HepG2 (cell line): ENCODE measurements at regions not wholly inside any gene's neighbourhood (a gene's known extent, or its start where the extent isn't known, plus 50 kb on each side); places are given as distances from the start of the nearest gene placed in this dataset.
A peak's percentile ranks its signal among the peaks of the same experiment; 100 is the strongest.

Source experiments
- E2F2 ChIP-seq: sonication (generic); formaldehyde crosslinking; IDR thresholded peaks from 2 replicates; pipeline ENCODE4 v1.4.0; 2020; ENCODE audit warnings: missing genetic modification reagents, borderline replicate concordance
- ELF3 ChIP-seq: IDR thresholded peaks from 2 replicates; pipeline ENCODE4 v1.6.1; 2016; ENCODE audit warnings: missing genetic modification reagents, missing compliant biosample characterization
- EP300 ChIP-seq, 3 experiments: sonication (generic) in 1 of 3; formaldehyde crosslinking in 1 of 3; IDR thresholded peaks; 2 replicates each; pipeline versions ENCODE4 v1.5.1 to v1.6.1; 2011 to 2020; ENCODE audit warnings: low read depth in 2 of 3, low read length in 2 of 3, borderline replicate concordance in 1 of 3, improper control_type of control experiment in 1 of 3, mild to moderate bottlenecking in 1 of 3, missing genetic modification reagents in 1 of 3, moderate library complexity in 1 of 3
- ETV5 ChIP-seq: IDR thresholded peaks from 2 replicates; pipeline ENCODE4 v1.6.1; 2018; ENCODE audit warnings: missing biosample characterization, missing genetic modification reagents, inconsistent platforms, borderline replicate concordance
- GATAD2A ChIP-seq: IDR thresholded peaks from 2 replicates; pipeline ENCODE4 v1.6.1; 2016
- GFI1 ChIP-seq: sonication (generic); formaldehyde crosslinking; IDR thresholded peaks from 2 replicates; pipeline ENCODE4 v1.5.0; 2020; ENCODE audit warnings: missing genetic modification reagents, mild to moderate bottlenecking, borderline replicate concordance
- HDAC1 ChIP-seq: sonication (generic); formaldehyde crosslinking; IDR thresholded peaks from 2 replicates; pipeline ENCODE4 v1.5.1; 2020; ENCODE audit warnings: mild to moderate bottlenecking, missing genetic modification reagents
- HNF4G ChIP-seq, 2 experiments: sonication (generic) in 1 of 2; formaldehyde crosslinking in 1 of 2; IDR thresholded peaks; 2 replicates each; pipeline versions ENCODE4 v1.4.0 to v1.6.1; 2011 to 2020; ENCODE audit warnings: borderline replicate concordance in 2 of 2, low read depth in 2 of 2, mild to moderate bottlenecking in 2 of 2, low read length in 1 of 2, missing genetic modification reagents in 1 of 2, moderate library complexity in 1 of 2
- KAT7 ChIP-seq: IDR thresholded peaks from 2 replicates; pipeline ENCODE4 v1.6.1; 2018; ENCODE audit warnings: borderline replicate concordance, missing compliant biosample characterization
- KDM6A ChIP-seq: IDR thresholded peaks from 2 replicates; pipeline ENCODE4 v1.6.1; 2016; ENCODE audit warnings: low read depth
- MED1 ChIP-seq: sonication (generic); formaldehyde crosslinking; IDR thresholded peaks from 2 replicates; pipeline ENCODE4 v1.4.0; 2020; ENCODE audit warnings: missing genetic modification reagents
- MIXL1 ChIP-seq: IDR thresholded peaks from 2 replicates; pipeline ENCODE4 v1.6.1; 2016
- MZF1 ChIP-seq: sonication (generic); formaldehyde crosslinking; IDR thresholded peaks from 2 replicates; pipeline ENCODE4 v1.8.1; 2023; ENCODE audit warnings: mild to moderate bottlenecking, missing genetic modification reagents, borderline replicate concordance
- NCOA2 ChIP-seq: sonication (generic); formaldehyde crosslinking; IDR thresholded peaks from 2 replicates; pipeline ENCODE4 v1.8.0; 2022; ENCODE audit warnings: inconsistent platforms
- NFE2 ChIP-seq: sonication (generic); formaldehyde crosslinking; IDR thresholded peaks from 2 replicates; pipeline ENCODE4 v1.4.0; 2020; ENCODE audit warnings: missing genetic modification reagents
- POGZ ChIP-seq: sonication (generic); formaldehyde crosslinking; IDR thresholded peaks from 2 replicates; pipeline ENCODE4 v1.4.0; 2020; ENCODE audit warnings: mild to moderate bottlenecking, missing genetic modification reagents
- POLR2A ChIP-seq, 2 experiments: IDR thresholded peaks; 2 replicates each; pipeline ENCODE4 v1.6.1; 2011; ENCODE audit warnings: low read depth in 2 of 2, low read length in 2 of 2, mild to moderate bottlenecking in 1 of 2, moderate library complexity in 1 of 2; ENCODE audit not compliant: insufficient read depth in 1 of 2
- RXRB ChIP-seq: IDR thresholded peaks from 2 replicates; pipeline ENCODE4 v1.6.1; 2016; ENCODE audit warnings: borderline replicate concordance, missing genetic modification reagents, missing compliant biosample characterization
- SOX5 ChIP-seq: IDR thresholded peaks from 2 replicates; pipeline ENCODE4 v1.6.1; 2016; ENCODE audit warnings: borderline replicate concordance
- TEAD3 ChIP-seq: optimal IDR thresholded peaks from 2 replicates; pipeline ENCODE3; 2016; ENCODE audit warnings: borderline replicate concordance
- ZNF281 ChIP-seq: sonication (generic); formaldehyde crosslinking; IDR thresholded peaks from 2 replicates; pipeline ENCODE4 v1.4.0; 2020; ENCODE audit warnings: missing genetic modification reagents, borderline replicate concordance
- ZNF432 ChIP-seq: sonication (generic); formaldehyde crosslinking; IDR thresholded peaks from 2 replicates; pipeline ENCODE4 v1.5.0; 2020; ENCODE audit warnings: missing genetic modification reagents, mild to moderate bottlenecking, borderline replicate concordance
- ZNF770 ChIP-seq: sonication (generic); formaldehyde crosslinking; IDR thresholded peaks from 2 replicates; pipeline ENCODE4 v1.5.0; 2020; ENCODE audit warnings: mild to moderate bottlenecking, missing genetic modification reagents
- ZUFSP ChIP-seq: sonication (generic); formaldehyde crosslinking; IDR thresholded peaks from 2 replicates; pipeline ENCODE4 v1.9.0; 2021; ENCODE audit warnings: missing genetic modification reagents, mild to moderate bottlenecking, borderline replicate concordance

- TF ChIP-seq MIXL1 (CRISPR knock-in tag) = peak; percentile 62; the same call in 1 of the 2 replicates
- TF ChIP-seq HNF4G (IDR thresholded peaks at IDR 0.05; ENCODE audit: borderline replicate concordance, low read depth, low read length) = peak; percentile 44; the same call in 1 of the 2 replicates
- TF ChIP-seq HNF4G (CRISPR knock-in tag; IDR thresholded peaks at IDR 0.05; ENCODE audit: borderline replicate concordance, low read depth) = no peak; the same call in 1 of the 2 replicates
- TF ChIP-seq NCOA2 (CRISPR knock-in tag) = peak; percentile 75; the same call in 1 of the 2 replicates
- TF ChIP-seq ZNF281 = peak; percentile 74; the same call in 1 of the 2 replicates
- no peak for TF ChIP-seq ZUFSP (CRISPR knock-in tag)
- TF ChIP-seq MZF1 (CRISPR knock-in tag) = no peak
- peak in 1 of 2 experiments; percentile 80; a peak in 2 of 4 replicates for TF ChIP-seq EP300 (IDR thresholded peaks at IDR 0.05; ENCODE audit: low read depth in 2 of 2, low read length in 2 of 2)
- TF ChIP-seq EP300 (CRISPR knock-in tag; IDR thresholded peaks at IDR 0.05; ENCODE audit: borderline replicate concordance) = no peak
- peak; percentile 80 for TF ChIP-seq GATAD2A (CRISPR knock-in tag)
- TF ChIP-seq HDAC1 (CRISPR knock-in tag) = peak; percentile 54; the same call in 1 of the 2 replicates
- no peak for TF ChIP-seq KAT7 (CRISPR knock-in tag)
- no peak for TF ChIP-seq ZNF432 (CRISPR knock-in tag)
- TF ChIP-seq NFE2 = no peak
- TF ChIP-seq ELF3 (CRISPR knock-in tag) = 0 out of 2 replicates have a peak, but pooled peaks have one; percentile 37
- peak; percentile 65 for TF ChIP-seq GFI1 (CRISPR knock-in tag)
- peak; percentile 65; the same call in 1 of the 2 replicates for TF ChIP-seq KDM6A (CRISPR knock-in tag)
- TF ChIP-seq MED1 = peak; percentile 86
- peak; percentile 49; the same call in 1 of the 2 replicates for TF ChIP-seq SOX5 (CRISPR knock-in tag)
- peak; percentile 14; the same call in 1 of the 2 replicates for TF ChIP-seq ETV5 (CRISPR knock-in tag)
- no peak for TF ChIP-seq E2F2 (CRISPR knock-in tag)
- peak; percentile 95 for TF ChIP-seq RXRB
- TF ChIP-seq POLR2A (IDR thresholded peaks at IDR 0.05; ENCODE audit: insufficient read depth in 1 of 2, low read depth in 2 of 2, low read length in 2 of 2) = no peak
- TF ChIP-seq TEAD3 = peak; percentile 76
- TF ChIP-seq ZNF770 (CRISPR knock-in tag) = no peak
- peak; percentile 74 for TF ChIP-seq POGZ (CRISPR knock-in tag)
Measured at GRCh38 chr12:46519407-46519806, 146.8 kb upstream of the SLC38A2 start (continued).
